BJ (cell line): ENCODE measurements at regions not wholly inside any gene's neighbourhood (a gene's known extent, or its start where the extent isn't known, plus 50 kb on each side); places are given as distances from the start of the nearest gene placed in this dataset.

ENCODE experiments used
- CTCF ChIA-PET: fragments of 350-600 bp; formaldehyde crosslinking; extraction: SDS; loops from one replicate; lab custom pipeline; 2021; ENCODE audit warnings: antibody characterized with exemption, inconsistent platforms; lab: Yijun Ruan, JAX
- POLR2A ChIA-PET: fragments of 300-600 bp; sonication (Branson Sonifier 250); formaldehyde crosslinking; extraction: SDS; loops from one replicate; lab custom pipeline; 2021; ENCODE audit warnings: antibody characterized with exemption; lab: Charles Lee
- DNase-seq: peaks from one replicate; pipeline ENCODE4 v3.0.0-alpha.2; 2011; ENCODE audit warnings: low read depth
- H3K27me3 ChIP-seq: 2 replicates; pipeline ENCODE4 v1.6.0; 2011; ENCODE audit warnings: low read length; ENCODE audit not compliant: control insufficient read depth, insufficient read depth
- H3K36me3 ChIP-seq: 2 replicates; pipeline ENCODE4 v1.5.1; 2011; ENCODE audit warnings: low read length; ENCODE audit not compliant: control insufficient read depth, insufficient read depth
- H3K4me3 ChIP-seq: 2 replicates; pipeline ENCODE4 v1.5.1; 2011; ENCODE audit warnings: low read depth, mild to moderate bottlenecking, control low read depth, low read length
- CTCF ChIP-seq: IDR thresholded peaks from 2 replicates; pipeline ENCODE4 v1.5.1; 2011; ENCODE audit warnings: low read depth, mild to moderate bottlenecking, control low read depth, inconsistent platforms, low read length, moderate library complexity; ENCODE audit not compliant: insufficient read depth

DNA sequence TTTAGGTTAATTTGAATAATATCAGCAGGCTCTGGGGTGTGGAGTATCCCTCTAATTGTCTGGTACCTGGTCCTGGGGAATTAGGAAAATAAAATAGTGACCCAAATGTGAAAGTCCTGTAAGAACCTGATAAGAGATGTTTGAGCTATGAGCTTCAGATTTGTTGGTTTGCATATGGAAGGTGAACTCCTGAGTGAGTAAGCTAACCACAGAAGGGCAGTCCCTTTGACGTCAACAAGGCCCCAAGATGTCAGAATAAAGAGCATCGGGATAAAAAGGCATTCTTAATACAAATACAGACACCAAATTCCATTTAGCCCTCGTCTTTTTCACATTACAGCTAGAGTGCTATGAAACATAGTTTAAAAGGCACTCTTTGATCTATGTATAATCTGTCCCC is 1366.3 kb upstream of the TMEFF2 start:
- no peak for DNase-seq
- POLR2A ChIA-PET, result no interaction called here
- H3K27me3 ChIP-seq, result no peaks in the 10 kb centered on the region

GRCh38 chr2:193556766-193557470 is 1362.2 kb upstream of the TMEFF2 start:
- H3K27me3 ChIP-seq, result no peaks in the 10 kb centered on the region
- ChIA-PET POLR2A (no interaction called here), CTCF (no interaction called here)
- H3K4me3 ChIP-seq, result no peak overlapping the region
- H3K36me3 ChIP-seq, result no peaks in the 10 kb centered on the region
- TF ChIP-seq CTCF, result no peak
- no peak for DNase-seq

More for the DNA sequence above, 1366.3 kb upstream of the TMEFF2 start:
- H3K36me3 ChIP-seq, result no peaks in the 10 kb centered on the region
- no peak overlapping the region for H3K4me3 ChIP-seq
- CTCF ChIA-PET, result no interaction called here
- TF ChIP-seq CTCF, result no peak

GRCh38 chr2:193549661-193550060 is 1354.9 kb upstream of the TMEFF2 start:
- no peak overlapping the region for H3K4me3 ChIP-seq
- no peaks in the 10 kb centered on the region for H3K27me3 ChIP-seq
- no peaks in the 10 kb centered on the region for H3K36me3 ChIP-seq
- no peak for TF ChIP-seq CTCF
- ChIA-PET CTCF (no interaction called here), POLR2A (no interaction called here)
- DNase-seq, result no peak

GRCh38 chr2:193542762-193543161 is 1348.0 kb upstream of the TMEFF2 start:
- ChIA-PET POLR2A (no interaction called here), CTCF (no interaction called here)
- no peaks in the 10 kb centered on the region for H3K27me3 ChIP-seq
- no peaks in the 10 kb centered on the region for H3K36me3 ChIP-seq
- no peak for TF ChIP-seq CTCF
- no peak overlapping the region for H3K4me3 ChIP-seq
- DNase-seq, result no peak

- ChIA-PET POLR2A (no interaction called here), CTCF (no interaction called here)
- H3K36me3 ChIP-seq, result no peaks in the 10 kb centered on the region
- H3K27me3 ChIP-seq, result no peaks in the 10 kb centered on the region
- DNase-seq, result no peak
- no peak for TF ChIP-seq CTCF
- no peak overlapping the region for H3K4me3 ChIP-seq
Measured at GRCh38 chr2:193539188-193539587, 1344.5 kb upstream of the TMEFF2 start.
